K562 (cell line): ENCODE measurements at regions not wholly inside any gene's neighbourhood (a gene's known extent, or its start where the extent isn't known, plus 50 kb on each side); places are given as distances from the start of the nearest gene placed in this dataset. TPM values are rescaled to one million over a fixed set of nuclear protein-coding genes. Genes with fewer than 3 reads are reported as not detected.

ENCODE experiments used
- PRDM10 ChIP-seq: fragments of 450-650 bp; IDR thresholded peaks from 2 replicates; pipeline ENCODE4 v1.6.1; 2018; ENCODE audit not compliant: partially characterized antibody
- small RNA-seq: library from RNA; depleted of rRNA; stranded (forward); fragments of <200 nt; gene quantifications from one replicate; pipeline ENCODE3, GENCODE V24; 2014

GRCh38 chr18:7516266-7517117, 50.6 kb upstream of the PTPRM start (continued):
- no peak for TF ChIP-seq PRDM10

Small RNA genes lying in the stretch of these regions (small RNA-seq; reads per million reads assigned to genes)
- not detected for gene RF00554
